ENCODE measurements at regions not wholly inside any gene's neighbourhood (a gene's known extent, or its start where the extent isn't known, plus 50 kb on each side); places are given as distances from the start of the nearest gene placed in this dataset.

GRCh38 chr2:206368933-206369569, 74.3 kb upstream of the ADAM23 start:
- no peak for TF ChIP-seq CTCF (IDR thresholded peaks at IDR 0.05)
- TF ChIP-seq POLR2A (IDR thresholded peaks at IDR 0.05; ENCODE audit: low read depth) = no peak
- TF ChIP-seq EP300 (IDR thresholded peaks at IDR 0.05) = no peak
